T-helper 2 cell treated with Interferon-gamma antibody and Interleukin-4, amounts not matched to agents 5 μg/mL and 100 μg/mL, for 36 hours (primary cell): ENCODE measurements at regions not wholly inside any gene's neighbourhood (a gene's known extent, or its start where the extent isn't known, plus 50 kb on each side); places are given as distances from the start of the nearest gene placed in this dataset.

ENCODE experiments used
- DNase-seq: peaks from one replicate; pipeline ENCODE4 v3.0.0; 2021; ENCODE audit warnings: low spot score
- H3K27ac Mint-ChIP-seq: one replicate; pipeline ENCODE4 v1.8.0; 2021; ENCODE audit warnings: mild to moderate bottlenecking, mixed read lengths
- H3K27me3 Mint-ChIP-seq: one replicate; pipeline ENCODE4 v1.8.0; 2021; ENCODE audit warnings: low read depth, mixed read lengths
- H3K36me3 Mint-ChIP-seq: one replicate; pipeline ENCODE4 v1.8.0; 2021; ENCODE audit warnings: low read depth, mixed read lengths
- H3K4me1 Mint-ChIP-seq: one replicate; pipeline ENCODE4 v1.8.0; 2021; ENCODE audit warnings: low read depth, mixed read lengths
- H3K4me3 Mint-ChIP-seq: one replicate; pipeline ENCODE4 v1.8.0; 2022; ENCODE audit warnings: mild to moderate bottlenecking, moderate library complexity, mixed read lengths
- H3K9me3 Mint-ChIP-seq: one replicate; pipeline ENCODE4 v1.8.0; 2021; ENCODE audit warnings: mixed read lengths

- peaks cover 3% of the 10 kb centered on the region for H3K27me3 Mint-ChIP-seq
- no peak for DNase-seq
- no peak overlapping the region for H3K27ac Mint-ChIP-seq
- no peaks in the 10 kb centered on the region for H3K9me3 Mint-ChIP-seq
- H3K36me3 Mint-ChIP-seq = no peaks in the 10 kb centered on the region
- no peaks in the 10 kb centered on the region for H3K4me1 Mint-ChIP-seq
- no peak overlapping the region for H3K4me3 Mint-ChIP-seq
Measured at GRCh38 chr10:128365156-128365725, 239.0 kb upstream of the MKI67 start.

DNA sequence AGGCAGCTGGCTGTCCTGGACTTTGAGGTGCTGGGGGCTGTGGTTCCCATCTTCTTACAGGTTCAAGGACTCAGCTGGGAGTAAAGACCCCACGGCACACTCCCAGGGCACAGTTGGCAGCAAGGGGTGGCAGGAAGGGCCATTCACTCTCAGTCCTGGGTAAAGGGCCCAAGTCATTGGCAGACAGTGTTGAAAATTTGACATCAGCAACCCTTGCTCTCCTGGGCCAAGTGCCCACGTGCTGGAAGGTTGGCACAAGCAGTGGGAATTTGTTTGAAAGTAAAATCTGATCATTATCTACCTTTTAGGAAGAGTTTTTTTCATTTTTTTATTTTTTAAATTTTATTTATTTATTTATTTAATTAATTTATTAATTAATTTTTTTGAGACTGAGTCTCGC is 241.6 kb upstream of the MKI67 start:
- no peak for DNase-seq

DNA sequence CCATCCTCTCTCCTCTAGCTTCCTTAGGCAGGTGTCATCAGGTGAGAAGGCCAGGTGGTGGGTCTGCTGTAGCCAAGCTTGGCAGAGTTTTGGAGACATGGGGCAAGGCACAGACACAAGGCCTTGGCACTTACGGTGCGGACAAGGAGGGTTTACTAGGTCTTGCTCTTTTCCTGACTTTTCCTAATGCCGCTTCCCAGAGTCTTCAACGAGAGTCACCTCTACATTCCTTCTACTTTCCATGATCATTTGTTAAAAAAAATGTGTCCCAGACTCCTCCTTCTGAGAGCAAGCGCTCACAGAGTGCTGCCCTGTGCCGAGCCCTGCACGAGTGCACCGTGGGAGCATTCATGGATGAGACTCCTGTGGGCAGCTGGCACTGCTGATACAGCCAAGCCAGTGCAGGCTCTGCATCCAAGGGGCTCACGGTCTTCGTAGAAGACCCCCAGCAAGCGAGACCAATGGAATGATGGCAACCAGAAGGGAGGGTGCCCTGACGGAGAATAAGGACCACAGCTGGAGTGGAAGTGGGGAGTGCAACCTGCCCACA is 243.0 kb upstream of the MKI67 start:
- Mint-ChIP-seq H3K4me3 (no peak overlapping the region), H3K27me3 (peaks cover 3% of the 10 kb centered on the region), H3K27ac (no peak overlapping the region), H3K36me3 (no peaks in the 10 kb centered on the region), H3K4me1 (peaks cover 9% of the 10 kb centered on the region), H3K9me3 (no peaks in the 10 kb centered on the region)
- DNase-seq = no peak

More for the DNA sequence above, 241.6 kb upstream of the MKI67 start:
- Mint-ChIP-seq H3K4me1 (peaks cover under 1% of the 10 kb centered on the region), H3K4me3 (no peak overlapping the region), H3K9me3 (no peaks in the 10 kb centered on the region), H3K27ac (no peak overlapping the region), H3K27me3 (peaks cover 3% of the 10 kb centered on the region), H3K36me3 (no peaks in the 10 kb centered on the region)

- Mint-ChIP-seq H3K4me3 (no peak overlapping the region), H3K4me1 (peaks cover 9% of the 10 kb centered on the region), H3K27ac (no peak overlapping the region), H3K9me3 (no peaks in the 10 kb centered on the region), H3K36me3 (no peaks in the 10 kb centered on the region), H3K27me3 (peaks cover 2% of the 10 kb centered on the region)
- peak; percentile 4 for DNase-seq
Measured at GRCh38 chr10:128373071-128373749, 247.0 kb upstream of the MKI67 start.

GRCh38 chr10:128373831-128374230 is 247.6 kb upstream of the MKI67 start:
- no peak overlapping the region for H3K27ac Mint-ChIP-seq
- no peak for DNase-seq
- peaks cover 9% of the 10 kb centered on the region for H3K4me1 Mint-ChIP-seq
- no peaks in the 10 kb centered on the region for H3K36me3 Mint-ChIP-seq
- H3K27me3 Mint-ChIP-seq = peaks cover 2% of the 10 kb centered on the region
- no peak overlapping the region for H3K4me3 Mint-ChIP-seq
- no peaks in the 10 kb centered on the region for H3K9me3 Mint-ChIP-seq

- Mint-ChIP-seq H3K27ac (no peak overlapping the region), H3K27me3 (peaks cover 5% of the 10 kb centered on the region), H3K4me1 (peaks cover 9% of the 10 kb centered on the region), H3K9me3 (no peaks in the 10 kb centered on the region), H3K36me3 (no peaks in the 10 kb centered on the region), H3K4me3 (no peak overlapping the region)
- DNase-seq = no peak
Measured at GRCh38 chr10:128375171-128375570, 248.9 kb upstream of the MKI67 start.

DNA sequence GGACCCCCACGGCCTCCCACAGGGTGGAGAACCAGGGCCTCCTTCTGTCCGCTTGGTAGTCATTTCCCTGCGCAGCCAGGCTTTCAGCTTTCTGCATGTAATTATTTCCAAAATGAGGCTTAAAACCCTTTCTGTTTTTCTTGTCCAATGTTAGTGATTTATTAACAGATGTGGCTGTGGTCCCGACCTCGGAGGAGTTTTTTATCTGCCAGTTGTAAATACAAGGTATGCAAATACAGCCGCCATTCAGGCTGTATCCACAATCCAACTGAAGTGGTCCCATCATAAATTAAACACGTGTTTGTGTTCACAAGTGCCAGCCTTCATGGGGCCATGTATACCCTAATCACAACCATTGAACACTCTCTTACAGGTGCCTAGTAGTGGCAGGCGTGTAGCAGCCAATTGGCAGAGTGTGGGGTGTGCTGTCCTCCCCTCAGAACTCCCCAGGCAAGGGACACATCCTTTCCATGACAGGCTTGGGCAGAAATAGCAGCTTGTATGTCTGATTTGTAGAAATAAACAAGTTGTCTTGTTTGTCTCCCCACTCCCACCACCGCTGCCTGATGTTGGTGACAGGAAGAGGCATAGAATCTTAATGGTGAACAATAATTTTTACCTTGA is 251.3 kb upstream of the MKI67 start:
- peaks cover 9% of the 10 kb centered on the region for H3K4me1 Mint-ChIP-seq
- no peak overlapping the region for H3K4me3 Mint-ChIP-seq
- peaks cover 5% of the 10 kb centered on the region for H3K27me3 Mint-ChIP-seq
- no peak overlapping the region for H3K27ac Mint-ChIP-seq
- H3K9me3 Mint-ChIP-seq = no peaks in the 10 kb centered on the region
- no peak for DNase-seq
- no peaks in the 10 kb centered on the region for H3K36me3 Mint-ChIP-seq

GRCh38 chr10:128377988-128378387 is 251.8 kb upstream of the MKI67 start:
- no peak for DNase-seq
- H3K27me3 Mint-ChIP-seq = peaks cover 5% of the 10 kb centered on the region

DNA sequence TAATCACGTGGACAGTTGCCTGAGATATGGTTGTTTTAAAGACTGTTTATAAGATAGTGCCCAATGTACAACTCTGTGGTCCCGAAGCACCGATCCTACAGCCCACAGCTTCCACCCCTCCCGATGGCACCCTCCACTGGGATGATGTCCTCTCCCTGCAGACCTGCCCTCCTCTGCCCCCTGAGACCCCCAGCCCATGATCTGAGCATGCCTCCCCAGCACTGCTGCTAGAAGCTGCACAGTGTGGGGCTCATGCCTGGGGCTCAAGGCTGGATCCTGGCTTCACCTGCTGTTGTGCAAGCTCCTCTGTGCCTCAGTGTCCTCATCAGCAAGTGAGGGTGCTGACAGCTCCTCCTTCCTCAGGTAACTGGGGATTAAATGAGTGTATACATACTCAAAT is 254.7 kb upstream of the MKI67 start:
- Mint-ChIP-seq H3K4me3 (no peak overlapping the region), H3K9me3 (no peaks in the 10 kb centered on the region), H3K4me1 (no peaks in the 10 kb centered on the region), H3K27me3 (peaks cover 3% of the 10 kb centered on the region), H3K27ac (no peak overlapping the region), H3K36me3 (no peaks in the 10 kb centered on the region)
- DNase-seq = no peak

More at GRCh38 chr10:128377988-128378387, 251.8 kb upstream of the MKI67 start:
- Mint-ChIP-seq H3K36me3 (no peaks in the 10 kb centered on the region), H3K27ac (no peak overlapping the region), H3K4me1 (peaks cover 6% of the 10 kb centered on the region), H3K4me3 (no peak overlapping the region), H3K9me3 (no peaks in the 10 kb centered on the region)

- Mint-ChIP-seq H3K4me3 (no peak overlapping the region), H3K27me3 (peaks cover 3% of the 10 kb centered on the region), H3K36me3 (no peaks in the 10 kb centered on the region), H3K9me3 (no peaks in the 10 kb centered on the region), H3K4me1 (no peaks in the 10 kb centered on the region), H3K27ac (no peak overlapping the region)
- DNase-seq = no peak
Measured at GRCh38 chr10:128382225-128382624, 256.0 kb upstream of the MKI67 start.

GRCh38 chr10:128384831-128385230 is 258.6 kb upstream of the MKI67 start:
- no peak for DNase-seq
- no peaks in the 10 kb centered on the region for H3K9me3 Mint-ChIP-seq
- H3K36me3 Mint-ChIP-seq = no peaks in the 10 kb centered on the region
- no peak overlapping the region for H3K27ac Mint-ChIP-seq
- H3K27me3 Mint-ChIP-seq = no peaks in the 10 kb centered on the region
- H3K4me3 Mint-ChIP-seq = no peak overlapping the region
- no peaks in the 10 kb centered on the region for H3K4me1 Mint-ChIP-seq

- Mint-ChIP-seq H3K27ac (no peak overlapping the region), H3K9me3 (no peaks in the 10 kb centered on the region), H3K27me3 (no peaks in the 10 kb centered on the region), H3K36me3 (no peaks in the 10 kb centered on the region), H3K4me3 (no peak overlapping the region), H3K4me1 (no peaks in the 10 kb centered on the region)
- no peak for DNase-seq
Measured at GRCh38 chr10:128386231-128386630, 260.0 kb upstream of the MKI67 start.

GRCh38 chr10:128386816-128387604 is 260.8 kb upstream of the MKI67 start:
- Mint-ChIP-seq H3K4me1 (no peaks in the 10 kb centered on the region), H3K36me3 (no peaks in the 10 kb centered on the region), H3K27ac (no peak overlapping the region), H3K4me3 (no peak overlapping the region), H3K27me3 (no peaks in the 10 kb centered on the region), H3K9me3 (no peaks in the 10 kb centered on the region)
- no peak for DNase-seq

GRCh38 chr10:128390596-128390995 is 264.4 kb upstream of the MKI67 start:
- Mint-ChIP-seq H3K27ac (no peak overlapping the region), H3K36me3 (no peaks in the 10 kb centered on the region), H3K27me3 (no peaks in the 10 kb centered on the region), H3K4me3 (no peak overlapping the region), H3K9me3 (no peaks in the 10 kb centered on the region), H3K4me1 (no peaks in the 10 kb centered on the region)
- no peak for DNase-seq
